ENCODE measurements at regions not wholly inside any gene's neighbourhood (a gene's known extent, or its start where the extent isn't known, plus 50 kb on each side); places are given as distances from the start of the nearest gene placed in this dataset.
A peak's percentile ranks its signal among the peaks of the same experiment; 100 is the strongest.

DNA sequence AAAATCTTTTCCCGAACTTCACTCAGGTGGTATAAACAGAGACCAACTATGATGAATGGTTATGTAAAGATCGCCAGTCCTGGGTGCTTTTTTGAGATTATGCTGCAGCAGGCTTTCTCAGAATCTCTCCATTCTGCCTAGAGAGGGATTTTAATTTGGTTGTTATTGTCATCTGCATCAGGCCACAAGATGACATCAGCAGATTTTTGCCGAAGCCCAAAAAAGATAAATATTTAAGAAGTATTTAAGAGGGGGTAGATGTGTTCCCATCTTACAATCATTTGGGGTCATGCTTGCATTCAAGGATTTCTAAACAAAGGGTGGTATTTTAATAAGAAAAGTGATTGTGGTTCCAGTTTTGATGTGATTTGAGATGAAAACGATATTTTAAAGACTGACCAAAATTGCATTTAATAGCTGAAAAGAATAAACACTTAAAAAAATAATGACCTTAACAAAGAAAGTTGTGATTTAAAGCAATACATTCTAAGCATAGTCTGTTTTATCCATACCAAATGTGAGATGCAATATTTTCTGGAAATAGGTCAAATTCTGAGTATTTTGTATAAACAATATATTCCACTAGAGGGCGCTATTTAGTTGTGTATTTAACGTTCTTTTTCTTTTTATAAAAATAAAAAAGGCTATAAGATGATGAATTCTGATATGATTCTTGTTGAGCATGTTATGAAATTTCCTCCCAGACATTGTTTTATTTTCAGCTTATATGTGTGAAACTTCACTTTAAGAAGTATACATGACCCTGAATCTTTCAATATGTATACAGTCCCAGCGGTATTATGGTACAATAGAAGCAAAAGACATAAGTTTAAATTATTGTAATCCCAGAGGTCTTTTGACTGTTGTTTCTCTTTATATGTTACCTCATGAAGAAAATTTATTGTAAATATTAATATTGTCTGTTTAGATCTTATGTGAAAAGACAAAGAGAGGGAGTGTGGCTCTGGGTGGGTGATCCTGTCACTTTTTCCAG, 51.0 kb upstream of the ZFP64 start:
- peak; percentile 18 for DNase-seq

All from fibroblast of skin of right biceps (primary cell).